WTC11 (cell line): ENCODE measurements at regions not wholly inside any gene's neighbourhood (a gene's known extent, or its start where the extent isn't known, plus 50 kb on each side); places are given as distances from the start of the nearest gene placed in this dataset.

Experiments
- ATAC-seq: fragments of 200-7000 bp; cut with Tn5 transposase; 2 replicates; pipeline ENCODE4 v1.10.0; 2021; ENCODE audit warnings: mild to moderate bottlenecking, moderate library complexity
- CTCF ChIA-PET: fragments of 300-600 bp; sonication (Branson Sonifier 250); formaldehyde crosslinking; loops from one replicate; lab custom pipeline; 2021; ENCODE audit warnings: antibody characterized with exemption; lab: Charles Lee
- POLR2A ChIA-PET: fragments of 350-600 bp; sonication (Branson Sonifier 250); formaldehyde crosslinking; loops from one replicate; lab custom pipeline; 2021; ENCODE audit warnings: antibody characterized with exemption; lab: Charles Lee
- DNase-seq: peaks from one replicate; pipeline ENCODE4 v3.0.0; 2021; ENCODE audit warnings: low spot score
- H3K27ac Mint-ChIP-seq: 2 replicates; pipeline ENCODE4 v1.8.0; 2021; ENCODE audit warnings: mixed read lengths
- H3K27me3 Mint-ChIP-seq: 2 replicates; pipeline ENCODE4 v1.8.0; 2021; ENCODE audit warnings: low read depth, mild to moderate bottlenecking, moderate library complexity, mixed read lengths
- H3K36me3 Mint-ChIP-seq: 2 replicates; pipeline ENCODE4 v1.8.0; 2021; ENCODE audit warnings: mixed read lengths
- H3K4me1 Mint-ChIP-seq: 2 replicates; pipeline ENCODE4 v1.8.0; 2022; ENCODE audit warnings: mixed read lengths
- H3K4me3 Mint-ChIP-seq: 2 replicates; pipeline ENCODE4 v1.8.0; 2021; ENCODE audit warnings: mild to moderate bottlenecking, moderate library complexity, mixed read lengths
- H3K9me3 Mint-ChIP-seq: 2 replicates; pipeline ENCODE4 v1.8.0; 2021; ENCODE audit warnings: mixed read lengths
- AFF4 ChIP-seq: sonication (generic); formaldehyde crosslinking; IDR thresholded peaks from 2 replicates; pipeline ENCODE4 v1.8.1; 2023; ENCODE audit warnings: mild to moderate bottlenecking, missing genetic modification reagents, borderline replicate concordance
- CBFB ChIP-seq: sonication (generic); formaldehyde crosslinking; IDR thresholded peaks from 2 replicates; pipeline ENCODE4 v1.8.1; 2022; ENCODE audit warnings: mild to moderate bottlenecking, low read depth, missing genetic modification reagents
- CREB1 ChIP-seq: sonication (generic); formaldehyde crosslinking; IDR thresholded peaks from 2 replicates; pipeline ENCODE4 v1.8.0; 2023; ENCODE audit warnings: mild to moderate bottlenecking, missing genetic modification reagents
- JAZF1 ChIP-seq: fragments of 250-450 bp; sonication (Bioruptor Pico); IDR thresholded peaks from 2 replicates; pipeline ENCODE4 v1.9.0; 2021; ENCODE audit warnings: moderate library complexity, mild to moderate bottlenecking, inconsistent platforms
- NFYB ChIP-seq: sonication (generic); formaldehyde crosslinking; conservative IDR thresholded peaks from 2 replicates; pipeline ENCODE4 v1.8.0; 2022; ENCODE audit warnings: low read depth, missing genetic modification reagents
- NR3C1 ChIP-seq: sonication (generic); formaldehyde crosslinking; conservative IDR thresholded peaks from 2 replicates; pipeline ENCODE4 v1.8.1; 2023; ENCODE audit warnings: low read depth, mild to moderate bottlenecking, missing genetic modification reagents
- OVOL2 ChIP-seq: fragments of 250-450 bp; sonication (Bioruptor Pico); IDR thresholded peaks from 2 replicates; pipeline ENCODE4 v1.9.0; 2021; ENCODE audit warnings: mild to moderate bottlenecking, borderline replicate concordance
- PREB ChIP-seq: sonication (generic); formaldehyde crosslinking; IDR thresholded peaks from 2 replicates; pipeline ENCODE4 v1.8.1; 2022; ENCODE audit warnings: mild to moderate bottlenecking, missing genetic modification reagents, moderate library complexity, borderline replicate concordance
- PRRX2 ChIP-seq: fragments of 250-450 bp; sonication (Bioruptor Pico); IDR thresholded peaks from 2 replicates; pipeline ENCODE4 v1.8.0; 2021; ENCODE audit warnings: mild to moderate bottlenecking
- SMAD4 ChIP-seq: sonication (generic); formaldehyde crosslinking; IDR thresholded peaks from 2 replicates; pipeline ENCODE4 v1.8.0; 2022; ENCODE audit warnings: mild to moderate bottlenecking, missing genetic modification reagents
- ZNF121 ChIP-seq: sonication (generic); formaldehyde crosslinking; IDR thresholded peaks from 2 replicates; pipeline ENCODE4 v1.8.0; 2023; ENCODE audit warnings: missing genetic modification reagents
- ZNF219 ChIP-seq: sonication (generic); formaldehyde crosslinking; IDR thresholded peaks from 2 replicates; pipeline ENCODE4 v1.8.0; 2023; ENCODE audit warnings: missing genetic modification reagents, mild to moderate bottlenecking, borderline replicate concordance
- ZNF232 ChIP-seq: sonication (generic); formaldehyde crosslinking; IDR thresholded peaks from 2 replicates; pipeline ENCODE4 v1.8.0; 2022; ENCODE audit warnings: mild to moderate bottlenecking, missing genetic modification reagents
- ZNF317 ChIP-seq: sonication (generic); formaldehyde crosslinking; IDR thresholded peaks from 2 replicates; pipeline ENCODE4 v1.8.1; 2023; ENCODE audit warnings: low read depth, mild to moderate bottlenecking, moderate library complexity, missing genetic modification reagents, borderline replicate concordance
- ZNF396 ChIP-seq: fragments of 250-450 bp; sonication (Bioruptor Pico); IDR thresholded peaks from 2 replicates; pipeline ENCODE4 v1.8.0; 2021; ENCODE audit warnings: mild to moderate bottlenecking, moderate library complexity, borderline replicate concordance
- ZNF416 ChIP-seq: fragments of 250-450 bp; sonication (Bioruptor Pico); IDR thresholded peaks from 2 replicates; pipeline ENCODE4 v1.9.0; 2021; ENCODE audit warnings: mild to moderate bottlenecking, inconsistent platforms
- TF ChIP-seq, protein P1 (sequence below): sonication (generic); formaldehyde crosslinking; conservative IDR thresholded peaks from 2 replicates; pipeline ENCODE4 v1.8.1; 2022; ENCODE audit warnings: mild to moderate bottlenecking, missing genetic modification reagents
- TF ChIP-seq, protein P2 (sequence below): sonication (generic); formaldehyde crosslinking; IDR thresholded peaks from 2 replicates; pipeline ENCODE4 v1.8.0; 2022; ENCODE audit warnings: missing genetic modification reagents
- TF ChIP-seq, protein P3 (sequence below): sonication (generic); formaldehyde crosslinking; IDR thresholded peaks from 2 replicates; pipeline ENCODE4 v1.8.1; 2022; ENCODE audit warnings: low read depth, missing genetic modification reagents, borderline replicate concordance
- TF ChIP-seq, protein P4 (sequence below): fragments of 250-450 bp; sonication (Bioruptor Pico); IDR thresholded peaks from 2 replicates; pipeline ENCODE4 v1.9.0; 2021; ENCODE audit warnings: mild to moderate bottlenecking
- TF ChIP-seq, protein P5 (sequence below): fragments of 250-450 bp; sonication (Bioruptor Pico); conservative IDR thresholded peaks from 2 replicates; pipeline ENCODE4 v1.9.0; 2021; ENCODE audit warnings: mild to moderate bottlenecking

- H3K27ac Mint-ChIP-seq: no peak overlapping the region
- H3K9me3 Mint-ChIP-seq: peaks cover 50% of the 10 kb centered on the region
- no peak for ATAC-seq
- CTCF ChIA-PET: no interaction called here
- H3K27me3 Mint-ChIP-seq: peaks cover 5% of the 10 kb centered on the region; the same call in 1 of the 2 replicates
- no peak for TF ChIP-seq SMAD4 (CRISPR knock-in tag)
- TF ChIP-seq ZNF121: no peak
- no peak for TF ChIP-seq JAZF1 (CRISPR knock-in tag)
- TF ChIP-seq ZNF317 (CRISPR knock-in tag): no peak
- no peak for TF ChIP-seq ZNF232 (CRISPR knock-in tag)
- TF ChIP-seq, protein P1, sequence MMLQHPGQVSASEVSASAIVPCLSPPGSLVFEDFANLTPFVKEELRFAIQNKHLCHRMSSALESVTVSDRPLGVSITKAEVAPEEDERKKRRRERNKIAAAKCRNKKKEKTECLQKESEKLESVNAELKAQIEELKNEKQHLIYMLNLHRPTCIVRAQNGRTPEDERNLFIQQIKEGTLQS: no peak
- TF ChIP-seq NR3C1 (CRISPR knock-in tag): no peak
- no peak for TF ChIP-seq ZNF219 (CRISPR knock-in tag)
- no peak for TF ChIP-seq CBFB (CRISPR knock-in tag)
- no peak for TF ChIP-seq PREB (CRISPR knock-in tag)
- TF ChIP-seq, protein P2, sequence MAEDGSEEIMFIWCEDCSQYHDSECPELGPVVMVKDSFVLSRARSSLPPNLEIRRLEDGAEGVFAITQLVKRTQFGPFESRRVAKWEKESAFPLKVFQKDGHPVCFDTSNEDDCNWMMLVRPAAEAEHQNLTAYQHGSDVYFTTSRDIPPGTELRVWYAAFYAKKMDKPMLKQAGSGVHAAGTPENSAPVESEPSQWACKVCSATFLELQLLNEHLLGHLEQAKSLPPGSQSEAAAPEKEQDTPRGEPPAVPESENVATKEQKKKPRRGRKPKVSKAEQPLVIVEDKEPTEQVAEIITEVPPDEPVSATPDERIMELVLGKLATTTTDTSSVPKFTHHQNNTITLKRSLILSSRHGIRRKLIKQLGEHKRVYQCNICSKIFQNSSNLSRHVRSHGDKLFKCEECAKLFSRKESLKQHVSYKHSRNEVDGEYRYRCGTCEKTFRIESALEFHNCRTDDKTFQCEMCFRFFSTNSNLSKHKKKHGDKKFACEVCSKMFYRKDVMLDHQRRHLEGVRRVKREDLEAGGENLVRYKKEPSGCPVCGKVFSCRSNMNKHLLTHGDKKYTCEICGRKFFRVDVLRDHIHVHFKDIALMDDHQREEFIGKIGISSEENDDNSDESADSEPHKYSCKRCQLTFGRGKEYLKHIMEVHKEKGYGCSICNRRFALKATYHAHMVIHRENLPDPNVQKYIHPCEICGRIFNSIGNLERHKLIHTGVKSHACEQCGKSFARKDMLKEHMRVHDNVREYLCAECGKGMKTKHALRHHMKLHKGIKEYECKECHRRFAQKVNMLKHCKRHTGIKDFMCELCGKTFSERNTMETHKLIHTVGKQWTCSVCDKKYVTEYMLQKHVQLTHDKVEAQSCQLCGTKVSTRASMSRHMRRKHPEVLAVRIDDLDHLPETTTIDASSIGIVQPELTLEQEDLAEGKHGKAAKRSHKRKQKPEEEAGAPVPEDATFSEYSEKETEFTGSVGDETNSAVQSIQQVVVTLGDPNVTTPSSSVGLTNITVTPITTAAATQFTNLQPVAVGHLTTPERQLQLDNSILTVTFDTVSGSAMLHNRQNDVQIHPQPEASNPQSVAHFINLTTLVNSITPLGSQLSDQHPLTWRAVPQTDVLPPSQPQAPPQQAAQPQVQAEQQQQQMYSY (CRISPR knock-in tag): no peak
- TF ChIP-seq, protein P3, sequence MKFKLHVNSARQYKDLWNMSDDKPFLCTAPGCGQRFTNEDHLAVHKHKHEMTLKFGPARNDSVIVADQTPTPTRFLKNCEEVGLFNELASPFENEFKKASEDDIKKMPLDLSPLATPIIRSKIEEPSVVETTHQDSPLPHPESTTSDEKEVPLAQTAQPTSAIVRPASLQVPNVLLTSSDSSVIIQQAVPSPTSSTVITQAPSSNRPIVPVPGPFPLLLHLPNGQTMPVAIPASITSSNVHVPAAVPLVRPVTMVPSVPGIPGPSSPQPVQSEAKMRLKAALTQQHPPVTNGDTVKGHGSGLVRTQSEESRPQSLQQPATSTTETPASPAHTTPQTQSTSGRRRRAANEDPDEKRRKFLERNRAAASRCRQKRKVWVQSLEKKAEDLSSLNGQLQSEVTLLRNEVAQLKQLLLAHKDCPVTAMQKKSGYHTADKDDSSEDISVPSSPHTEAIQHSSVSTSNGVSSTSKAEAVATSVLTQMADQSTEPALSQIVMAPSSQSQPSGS (CRISPR knock-in tag): no peak
- no peak for TF ChIP-seq NFYB
- TF ChIP-seq ZNF396 (CRISPR knock-in tag): no peak
- no peak for TF ChIP-seq CREB1
- TF ChIP-seq, all 79 proteins: peak for 0
- POLR2A ChIA-PET: no interaction called here
- no peak for DNase-seq
- Mint-ChIP-seq H3K36me3 (peaks cover 36% of the 10 kb centered on the region), H3K4me3 (no peak overlapping the region), H3K4me1 (no peaks in the 10 kb centered on the region)
Measured at GRCh38 chr18:78146136-78147085, 833.2 kb upstream of the SALL3 start.

GRCh38 chr18:78150590-78150989, 829.0 kb upstream of the SALL3 start:
- Mint-ChIP-seq H3K36me3 (peaks cover 35% of the 10 kb centered on the region), H3K9me3 (peaks cover 48% of the 10 kb centered on the region), H3K27me3 (peaks cover 8% of the 10 kb centered on the region; the same call in 1 of the 2 replicates), H3K4me1 (peaks cover 22% of the 10 kb centered on the region), H3K4me3 (no peak overlapping the region), H3K27ac (no peak overlapping the region)
- ChIA-PET POLR2A (no interaction called here), CTCF (no interaction called here)
- DNase-seq: no peak
- ATAC-seq: no peak
- TF ChIP-seq AFF4: no peak
- TF ChIP-seq NFYB: no peak
- TF ChIP-seq, protein P4, sequence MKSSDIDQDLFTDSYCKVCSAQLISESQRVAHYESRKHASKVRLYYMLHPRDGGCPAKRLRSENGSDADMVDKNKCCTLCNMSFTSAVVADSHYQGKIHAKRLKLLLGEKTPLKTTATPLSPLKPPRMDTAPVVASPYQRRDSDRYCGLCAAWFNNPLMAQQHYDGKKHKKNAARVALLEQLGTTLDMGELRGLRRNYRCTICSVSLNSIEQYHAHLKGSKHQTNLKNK (CRISPR knock-in tag): no peak
- TF ChIP-seq OVOL2 (CRISPR knock-in tag): no peak
- TF ChIP-seq PRRX2 (CRISPR knock-in tag): no peak
- TF ChIP-seq ZNF416 (CRISPR knock-in tag): no peak
- TF ChIP-seq JAZF1 (CRISPR knock-in tag): no peak
- TF ChIP-seq, protein P5, sequence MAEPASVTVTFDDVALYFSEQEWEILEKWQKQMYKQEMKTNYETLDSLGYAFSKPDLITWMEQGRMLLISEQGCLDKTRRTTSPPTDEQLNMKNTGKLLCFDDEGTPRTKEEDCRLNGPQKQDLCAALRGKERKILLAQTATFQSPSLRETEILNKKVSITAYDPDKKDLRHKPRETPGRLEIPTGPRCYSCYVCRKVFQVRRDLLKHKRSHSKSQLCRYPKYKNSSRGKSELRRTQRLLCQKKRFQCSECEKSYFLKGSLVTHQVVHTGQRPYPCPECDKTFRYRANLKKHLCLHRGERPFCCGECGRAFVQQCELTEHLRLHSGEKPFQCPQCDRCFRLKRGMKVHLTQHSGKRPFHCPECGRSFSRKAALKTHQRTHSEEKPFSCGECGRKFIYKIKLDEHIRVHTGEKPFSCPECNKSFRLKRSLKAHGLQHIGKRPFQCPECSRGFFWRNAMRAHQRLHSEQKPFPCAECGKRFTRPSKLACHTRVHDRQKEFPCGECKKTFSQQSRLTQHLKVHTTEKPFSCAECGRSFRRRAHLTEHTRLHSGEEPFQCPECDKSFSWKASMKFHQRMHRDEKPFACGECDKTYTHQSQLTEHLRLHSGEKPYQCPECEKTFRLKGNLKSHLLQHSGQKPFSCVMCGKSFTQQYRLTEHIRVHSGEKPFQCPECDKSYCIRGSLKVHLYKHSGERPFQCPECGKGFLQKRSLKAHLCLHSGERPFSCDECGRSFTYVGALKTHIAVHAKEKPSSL: no peak
- TF ChIP-seq SMAD4 (CRISPR knock-in tag): no peak
